ENCODE measurements at regions not wholly inside any gene's neighbourhood (a gene's known extent, or its start where the extent isn't known, plus 50 kb on each side); places are given as distances from the start of the nearest gene placed in this dataset.

GRCh38 chr3:4149296-4149695, 153.9 kb upstream of the SETMAR start (continued):
- TF ChIP-seq, protein P1, sequence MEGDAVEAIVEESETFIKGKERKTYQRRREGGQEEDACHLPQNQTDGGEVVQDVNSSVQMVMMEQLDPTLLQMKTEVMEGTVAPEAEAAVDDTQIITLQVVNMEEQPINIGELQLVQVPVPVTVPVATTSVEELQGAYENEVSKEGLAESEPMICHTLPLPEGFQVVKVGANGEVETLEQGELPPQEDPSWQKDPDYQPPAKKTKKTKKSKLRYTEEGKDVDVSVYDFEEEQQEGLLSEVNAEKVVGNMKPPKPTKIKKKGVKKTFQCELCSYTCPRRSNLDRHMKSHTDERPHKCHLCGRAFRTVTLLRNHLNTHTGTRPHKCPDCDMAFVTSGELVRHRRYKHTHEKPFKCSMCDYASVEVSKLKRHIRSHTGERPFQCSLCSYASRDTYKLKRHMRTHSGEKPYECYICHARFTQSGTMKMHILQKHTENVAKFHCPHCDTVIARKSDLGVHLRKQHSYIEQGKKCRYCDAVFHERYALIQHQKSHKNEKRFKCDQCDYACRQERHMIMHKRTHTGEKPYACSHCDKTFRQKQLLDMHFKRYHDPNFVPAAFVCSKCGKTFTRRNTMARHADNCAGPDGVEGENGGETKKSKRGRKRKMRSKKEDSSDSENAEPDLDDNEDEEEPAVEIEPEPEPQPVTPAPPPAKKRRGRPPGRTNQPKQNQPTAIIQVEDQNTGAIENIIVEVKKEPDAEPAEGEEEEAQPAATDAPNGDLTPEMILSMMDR (IDR thresholded peaks at IDR 0.05), result no peak
- TF ChIP-seq, protein P2, sequence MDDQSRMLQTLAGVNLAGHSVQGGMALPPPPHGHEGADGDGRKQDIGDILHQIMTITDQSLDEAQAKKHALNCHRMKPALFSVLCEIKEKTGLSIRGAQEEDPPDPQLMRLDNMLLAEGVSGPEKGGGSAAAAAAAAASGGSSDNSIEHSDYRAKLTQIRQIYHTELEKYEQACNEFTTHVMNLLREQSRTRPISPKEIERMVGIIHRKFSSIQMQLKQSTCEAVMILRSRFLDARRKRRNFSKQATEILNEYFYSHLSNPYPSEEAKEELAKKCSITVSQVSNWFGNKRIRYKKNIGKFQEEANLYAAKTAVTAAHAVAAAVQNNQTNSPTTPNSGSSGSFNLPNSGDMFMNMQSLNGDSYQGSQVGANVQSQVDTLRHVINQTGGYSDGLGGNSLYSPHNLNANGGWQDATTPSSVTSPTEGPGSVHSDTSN (IDR thresholded peaks at IDR 0.05), result no peak
- TF ChIP-seq, protein P3, sequence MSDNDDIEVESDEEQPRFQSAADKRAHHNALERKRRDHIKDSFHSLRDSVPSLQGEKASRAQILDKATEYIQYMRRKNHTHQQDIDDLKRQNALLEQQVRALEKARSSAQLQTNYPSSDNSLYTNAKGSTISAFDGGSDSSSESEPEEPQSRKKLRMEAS (IDR thresholded peaks at IDR 0.05), result no peak
- TF ChIP-seq JUNB (IDR thresholded peaks at IDR 0.05) (no peak), PHF8 (IDR thresholded peaks at IDR 0.05; ENCODE audit: borderline replicate concordance, low read depth) (no peak), ELK1 (IDR thresholded peaks at IDR 0.05; ENCODE audit: low read depth, low read length) (no peak)

DNA sequence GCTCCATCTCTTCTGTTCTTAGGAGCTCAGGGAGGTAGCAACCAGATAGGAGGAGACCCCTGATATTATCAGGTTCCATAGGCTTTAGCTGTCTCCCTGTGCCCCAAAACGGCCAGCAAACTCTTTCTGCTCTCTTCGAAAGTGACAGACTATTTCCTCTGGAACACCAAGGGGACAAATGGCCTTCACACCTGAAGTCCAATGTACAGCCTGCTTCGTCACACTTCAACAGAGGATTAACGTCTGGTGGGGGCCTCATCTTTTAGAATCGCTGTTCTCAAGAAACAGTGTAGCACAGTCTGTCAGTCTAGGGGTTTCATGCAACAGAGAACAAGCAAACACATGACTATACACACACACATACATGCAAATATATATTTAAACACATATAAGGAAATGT, 152.4 kb upstream of the SETMAR start:
- DNase-seq (ENCODE audit: low read depth in 1 of 2, low spot score in 1 of 2), result no peak
- Histone ChIP-seq H3K4me3 (no peak overlapping the region), H3K27ac (no peak overlapping the region), H3K4me2 (no peak overlapping the region), H3K9me3 (no peaks in the 10 kb centered on the region), H3K4me1 (no peaks in the 10 kb centered on the region)
- POLR2A ChIA-PET, result no interaction called here
- WGBS (ENCODE audit: missing lambda C conversion rate), result 5% methylated on average over 5 of the region's 5 CpGs
- TF ChIP-seq EHMT2 (IDR thresholded peaks at IDR 0.05; ENCODE audit: low read depth), result no peak
- no peak for TF ChIP-seq PHF8 (IDR thresholded peaks at IDR 0.05; ENCODE audit: borderline replicate concordance, low read depth)
- TF ChIP-seq ZFP36 (IDR thresholded peaks at IDR 0.05; ENCODE audit: borderline replicate concordance, partially characterized antibody), result no peak
- TF ChIP-seq NR3C1 (IDR thresholded peaks at IDR 0.05), result no peak
- TF ChIP-seq GATA3 (IDR thresholded peaks at IDR 0.05; ENCODE audit: borderline replicate concordance), result no peak
- ATAC-seq, result no peak
- CTCF ChIA-PET, result no interaction called here
- no peak for FAIRE-seq

DNA sequence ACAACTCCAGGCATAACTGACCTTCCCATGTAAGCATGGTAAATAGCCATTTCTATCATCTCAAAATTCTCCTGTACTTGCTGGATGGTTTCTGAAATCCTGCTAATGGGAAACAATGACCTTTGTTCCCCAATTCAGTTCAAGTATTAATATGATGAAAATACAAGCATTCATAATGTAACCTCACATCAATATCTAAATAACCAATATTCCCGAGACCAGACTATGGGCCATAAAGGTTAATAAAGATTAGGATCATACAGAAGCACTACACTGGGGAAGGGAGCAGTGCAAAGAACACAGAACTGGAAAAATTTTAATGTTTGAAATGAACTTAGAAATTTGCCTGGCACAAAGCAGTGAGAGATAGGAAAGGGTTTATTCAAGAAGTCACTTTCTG, 151.3 kb upstream of the SETMAR start:
- Histone ChIP-seq H3K9me3 (no peaks in the 10 kb centered on the region), H3K4me1 (no peaks in the 10 kb centered on the region), H3K4me3 (no peak overlapping the region), H3K4me2 (no peak overlapping the region), H3K27ac (no peak overlapping the region)
- CTCF ChIA-PET, result no interaction called here
- DNase-seq (ENCODE audit: low read depth in 1 of 2, low spot score in 1 of 2), result no peak
- no peak for FAIRE-seq
- POLR2A ChIA-PET, result no interaction called here
- 11% methylated on average over 1 of the region's 1 CpG for WGBS (ENCODE audit: missing lambda C conversion rate)
- ATAC-seq, result no peak
- no peak for TF ChIP-seq KDM1A (IDR thresholded peaks at IDR 0.05; ENCODE audit: low read depth)
- no peak for TF ChIP-seq REST (IDR thresholded peaks at IDR 0.05)
- no peak for TF ChIP-seq USF2 (IDR thresholded peaks at IDR 0.05)
- TF ChIP-seq EHMT2 (IDR thresholded peaks at IDR 0.05; ENCODE audit: low read depth), result no peak
- TF ChIP-seq ZNF302 (CRISPR knock-in tag; IDR thresholded peaks at IDR 0.05), result no peak
- TF ChIP-seq HOXB13 (CRISPR knock-in tag; IDR thresholded peaks at IDR 0.05; ENCODE audit: low read depth), result no peak
- TF ChIP-seq BHLHE40 (IDR thresholded peaks at IDR 0.05; ENCODE audit: low read depth, low read length), result no peak
- no peak for TF ChIP-seq CHD4 (IDR thresholded peaks at IDR 0.05; ENCODE audit: borderline replicate concordance)
- no peak for TF ChIP-seq EHF (CRISPR knock-in tag; IDR thresholded peaks at IDR 0.05)
- no peak for TF ChIP-seq RARB (CRISPR knock-in tag; IDR thresholded peaks at IDR 0.05)
- TF ChIP-seq HEYL (CRISPR knock-in tag; IDR thresholded peaks at IDR 0.05), result no peak
- TF ChIP-seq HMGXB4 (CRISPR knock-in tag; IDR thresholded peaks at IDR 0.05; ENCODE audit: borderline replicate concordance), result no peak
- no peak for TF ChIP-seq POLR2A (IDR thresholded peaks at IDR 0.05; ENCODE audit: low read length)
- TF ChIP-seq NPAS2 (CRISPR knock-in tag; IDR thresholded peaks at IDR 0.05; ENCODE audit: borderline replicate concordance), result no peak
- TF ChIP-seq, protein P4, sequence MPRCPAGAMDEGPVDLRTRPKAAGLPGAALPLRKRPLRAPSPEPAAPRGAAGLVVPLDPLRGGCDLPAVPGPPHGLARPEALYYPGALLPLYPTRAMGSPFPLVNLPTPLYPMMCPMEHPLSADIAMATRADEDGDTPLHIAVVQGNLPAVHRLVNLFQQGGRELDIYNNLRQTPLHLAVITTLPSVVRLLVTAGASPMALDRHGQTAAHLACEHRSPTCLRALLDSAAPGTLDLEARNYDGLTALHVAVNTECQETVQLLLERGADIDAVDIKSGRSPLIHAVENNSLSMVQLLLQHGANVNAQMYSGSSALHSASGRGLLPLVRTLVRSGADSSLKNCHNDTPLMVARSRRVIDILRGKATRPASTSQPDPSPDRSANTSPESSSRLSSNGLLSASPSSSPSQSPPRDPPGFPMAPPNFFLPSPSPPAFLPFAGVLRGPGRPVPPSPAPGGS (IDR thresholded peaks at IDR 0.05), result no peak

All from A549 (cell line).